ENCODE measurements at regions not wholly inside any gene's neighbourhood (a gene's known extent, or its start where the extent isn't known, plus 50 kb on each side); places are given as distances from the start of the nearest gene placed in this dataset.
A peak's percentile ranks its signal among the peaks of the same experiment; 100 is the strongest.

- peak; percentile 81 for ATAC-seq (ENCODE audit: poor library complexity)
- DNase-seq, result no peak
- intact Hi-C loops (cut with DNase I), result loop anchor here (1.0 kb wide), 1 partner anchor 101 kb away; no protein-coding TSS in a partner anchor
Measured at GRCh38 chr14:45526715-45527549, 273.9 kb upstream of the MIS18BP1 start.

- ATAC-seq (ENCODE audit: poor library complexity) (no peak), DNase-seq (no peak)
- intact Hi-C loops (cut with DNase I), result no loop called here
Measured at GRCh38 chr14:45519766-45520165, 266.8 kb upstream of the MIS18BP1 start.

GRCh38 chr14:45492876-45493275 lies 239.9 kb upstream of the MIS18BP1 start:
- DNase-seq (no peak), ATAC-seq (ENCODE audit: poor library complexity) (peak; percentile 63)
- intact Hi-C loops (cut with DNase I), result no loop called here

GRCh38 chr14:45491914-45492313 lies 238.9 kb upstream of the MIS18BP1 start:
- DNase-seq (no peak), ATAC-seq (ENCODE audit: poor library complexity) (no peak)
- intact Hi-C loops (cut with DNase I), result no loop called here

GRCh38 chr14:45486599-45486998 lies 233.6 kb upstream of the MIS18BP1 start:
- ATAC-seq (ENCODE audit: poor library complexity) (no peak), DNase-seq (no peak)
- intact Hi-C loops (cut with DNase I), result no loop called here

GRCh38 chr14:45467023-45467422 lies 214.0 kb upstream of the MIS18BP1 start:
- DNase-seq, result no peak
- ATAC-seq (ENCODE audit: poor library complexity), result peak; percentile 88
- intact Hi-C loops (cut with DNase I), result no loop called here

- no peak for ATAC-seq (ENCODE audit: poor library complexity)
- DNase-seq, result no peak
- intact Hi-C loops (cut with DNase I), result no loop called here
Measured at GRCh38 chr14:45434221-45434620, 181.2 kb upstream of the MIS18BP1 start.

GRCh38 chr14:45426685-45427282 lies 173.8 kb upstream of the MIS18BP1 start:
- ATAC-seq (ENCODE audit: poor library complexity) (peak; percentile 71), DNase-seq (no peak)
- intact Hi-C loops (cut with DNase I), result loop anchor here (1.0 kb wide), 1 partner anchor 101 kb away; no protein-coding TSS in a partner anchor

- no peak for DNase-seq
- intact Hi-C loops (cut with DNase I), result no loop called here
- ATAC-seq (ENCODE audit: poor library complexity), result no peak
Measured at GRCh38 chr14:45406942-45407341, 153.9 kb upstream of the MIS18BP1 start.

- intact Hi-C loops (cut with DNase I), result no loop called here
- ATAC-seq (ENCODE audit: poor library complexity), result no peak
- no peak for DNase-seq
Measured at GRCh38 chr14:45400950-45401640, 148.1 kb upstream of the MIS18BP1 start.

GRCh38 chr14:45400509-45400908 lies 147.5 kb upstream of the MIS18BP1 start:
- ATAC-seq (ENCODE audit: poor library complexity), result no peak
- DNase-seq, result no peak
- intact Hi-C loops (cut with DNase I), result no loop called here

- ATAC-seq (ENCODE audit: poor library complexity), result no peak
- no peak for DNase-seq
- intact Hi-C loops (cut with DNase I), result no loop called here
Measured at GRCh38 chr14:45381091-45381490, 128.1 kb upstream of the MIS18BP1 start.

GRCh38 chr14:45377166-45377565 lies 124.2 kb upstream of the MIS18BP1 start:
- intact Hi-C loops (cut with DNase I), result no loop called here
- ATAC-seq (ENCODE audit: poor library complexity), result no peak

GRCh38 chr14:45373877-45374276 lies 120.9 kb upstream of the MIS18BP1 start:
- no peak for ATAC-seq (ENCODE audit: poor library complexity)
- DNase-seq, result no peak
- intact Hi-C loops (cut with DNase I), result no loop called here

More at GRCh38 chr14:45377166-45377565, 124.2 kb upstream of the MIS18BP1 start:
- DNase-seq, result no peak

- intact Hi-C loops (cut with DNase I), result no loop called here
- ATAC-seq (ENCODE audit: poor library complexity) (peak; percentile 45), DNase-seq (no peak)
Measured at GRCh38 chr14:45364565-45365156, 111.7 kb upstream of the MIS18BP1 start.

GRCh38 chr14:45362505-45362904 lies 109.5 kb upstream of the MIS18BP1 start:
- ATAC-seq (ENCODE audit: poor library complexity) (no peak), DNase-seq (no peak)
- intact Hi-C loops (cut with DNase I), result no loop called here

- intact Hi-C loops (cut with DNase I), result no loop called here
- ATAC-seq (ENCODE audit: poor library complexity) (no peak), DNase-seq (no peak)
Measured at GRCh38 chr14:45361727-45362126, 108.7 kb upstream of the MIS18BP1 start.

GRCh38 chr14:45359746-45360145 lies 106.7 kb upstream of the MIS18BP1 start:
- DNase-seq, result no peak
- ATAC-seq (ENCODE audit: poor library complexity), result no peak
- intact Hi-C loops (cut with DNase I), result no loop called here

GRCh38 chr14:45332360-45332988 lies 79.5 kb upstream of the MIS18BP1 start:
- intact Hi-C loops (cut with DNase I), result no loop called here
- ATAC-seq (ENCODE audit: poor library complexity) (peak; percentile 93), DNase-seq (no peak)
